ENCODE measurements at regions not wholly inside any gene's neighbourhood (a gene's known extent, or its start where the extent isn't known, plus 50 kb on each side); places are given as distances from the start of the nearest gene placed in this dataset.

DNA sequence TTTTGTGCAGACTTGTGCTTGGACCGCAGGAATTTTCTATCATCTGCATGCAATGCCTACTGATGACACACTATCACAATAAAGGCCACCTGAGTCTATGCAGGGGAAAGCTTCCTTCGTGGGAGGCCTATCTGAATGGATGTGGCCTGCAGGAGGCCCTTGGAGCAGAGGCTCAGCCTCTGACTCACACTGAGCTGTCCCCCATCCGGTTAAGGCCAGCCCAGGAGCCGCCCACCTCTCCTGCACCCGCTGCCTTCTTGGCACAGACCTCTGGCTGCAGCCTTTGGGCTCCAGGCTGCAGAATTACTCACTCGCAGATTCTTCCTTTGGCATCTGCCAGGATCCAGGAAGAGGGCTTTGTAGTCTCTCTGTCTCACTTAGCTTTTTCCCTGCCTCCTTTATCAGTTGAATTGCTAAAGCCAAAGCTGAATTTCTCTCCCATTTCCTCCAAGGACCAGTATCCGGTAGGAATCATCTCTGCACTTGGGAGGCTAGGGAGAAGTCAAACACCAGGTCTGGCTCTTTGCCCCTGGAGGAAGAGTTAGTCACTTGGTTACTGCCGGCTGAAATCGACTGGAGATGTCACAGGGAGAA is 65.1 kb upstream of the JUN start (continued):
- TF ChIP-seq, protein P1, sequence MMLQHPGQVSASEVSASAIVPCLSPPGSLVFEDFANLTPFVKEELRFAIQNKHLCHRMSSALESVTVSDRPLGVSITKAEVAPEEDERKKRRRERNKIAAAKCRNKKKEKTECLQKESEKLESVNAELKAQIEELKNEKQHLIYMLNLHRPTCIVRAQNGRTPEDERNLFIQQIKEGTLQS (IDR thresholded peaks at IDR 0.05) = peak; percentile 42; the same call in 1 of the 2 replicates
- TF ChIP-seq, protein P1 (CRISPR knock-in tag; conservative IDR thresholded peaks at IDR 0.05) = no peak
- TF ChIP-seq, protein P2, sequence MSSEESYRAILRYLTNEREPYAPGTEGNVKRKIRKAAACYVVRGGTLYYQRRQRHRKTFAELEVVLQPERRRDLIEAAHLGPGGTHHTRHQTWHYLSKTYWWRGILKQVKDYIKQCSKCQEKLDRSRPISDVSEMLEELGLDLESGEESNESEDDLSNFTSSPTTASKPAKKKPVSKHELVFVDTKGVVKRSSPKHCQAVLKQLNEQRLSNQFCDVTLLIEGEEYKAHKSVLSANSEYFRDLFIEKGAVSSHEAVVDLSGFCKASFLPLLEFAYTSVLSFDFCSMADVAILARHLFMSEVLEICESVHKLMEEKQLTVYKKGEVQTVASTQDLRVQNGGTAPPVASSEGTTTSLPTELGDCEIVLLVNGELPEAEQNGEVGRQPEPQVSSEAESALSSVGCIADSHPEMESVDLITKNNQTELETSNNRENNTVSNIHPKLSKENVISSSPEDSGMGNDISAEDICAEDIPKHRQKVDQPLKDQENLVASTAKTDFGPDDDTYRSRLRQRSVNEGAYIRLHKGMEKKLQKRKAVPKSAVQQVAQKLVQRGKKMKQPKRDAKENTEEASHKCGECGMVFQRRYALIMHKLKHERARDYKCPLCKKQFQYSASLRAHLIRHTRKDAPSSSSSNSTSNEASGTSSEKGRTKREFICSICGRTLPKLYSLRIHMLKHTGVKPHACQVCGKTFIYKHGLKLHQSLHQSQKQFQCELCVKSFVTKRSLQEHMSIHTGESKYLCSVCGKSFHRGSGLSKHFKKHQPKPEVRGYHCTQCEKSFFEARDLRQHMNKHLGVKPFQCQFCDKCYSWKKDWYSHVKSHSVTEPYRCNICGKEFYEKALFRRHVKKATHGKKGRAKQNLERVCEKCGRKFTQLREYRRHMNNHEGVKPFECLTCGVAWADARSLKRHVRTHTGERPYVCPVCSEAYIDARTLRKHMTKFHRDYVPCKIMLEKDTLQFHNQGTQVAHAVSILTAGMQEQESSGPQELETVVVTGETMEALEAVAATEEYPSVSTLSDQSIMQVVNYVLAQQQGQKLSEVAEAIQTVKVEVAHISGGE (CRISPR knock-in tag; IDR thresholded peaks at IDR 0.05) = no peak
- peak; percentile 66; the same call in 1 of the 2 replicates for TF ChIP-seq JUND (IDR thresholded peaks at IDR 0.05; ENCODE audit: borderline replicate concordance, low read depth, low read length)
- TF ChIP-seq JUND (tag; IDR thresholded peaks at IDR 0.05; ENCODE audit: borderline replicate concordance, low read depth, low read length) = no peak
- peak; percentile 95 for TF ChIP-seq FOSL1 (tag; conservative IDR thresholded peaks at IDR 0.05)
- TF ChIP-seq TCF7 (IDR thresholded peaks at IDR 0.05; ENCODE audit: borderline replicate concordance) = no peak
- peak; percentile 67 for TF ChIP-seq CBFA2T3 (IDR thresholded peaks at IDR 0.05)
